Endothelial cell of umbilical vein (primary cell): ENCODE measurements at regions not wholly inside any gene's neighbourhood (a gene's known extent, or its start where the extent isn't known, plus 50 kb on each side); places are given as distances from the start of the nearest gene placed in this dataset.

Source experiments
- BruUV-seq: library from RNA; stranded (reverse); fragments of 400-500 nt; replicated peaks from 2 replicates; lab custom pipeline; 2021; lab: Mats Ljungman, UMichigan
- CTCF ChIA-PET: fragments of 300-600, 350-600 bp; sonication (Branson Sonifier 250); formaldehyde crosslinking; loops from one replicate; lab custom pipeline; 2021; ENCODE audit warnings: antibody characterized with exemption, inconsistent platforms; lab: Charles Lee
- POLR2A ChIA-PET: fragments of 300-600, 350-600 bp; sonication (Branson Sonifier 250); formaldehyde crosslinking; loops from one replicate; lab custom pipeline; 2021; ENCODE audit warnings: antibody characterized with exemption, inconsistent platforms; lab: Charles Lee
- DNase-seq: peaks from one replicate; pipeline ENCODE4 v3.0.0-alpha.2; 2011; ENCODE audit warnings: low read depth, low spot score
- FAIRE-seq: peaks from 2 replicates; lab custom pipeline; 2011; peaks lifted over from hg19 to GRCh38; lab: Jason Lieb, UNC
- H2AFZ ChIP-seq: 2 replicates; pipeline ENCODE4 v1.6.0; 2012; ENCODE audit warnings: low read depth, low read length, control low read depth, inconsistent platforms
- H3K27ac ChIP-seq: 2 replicates; pipeline ENCODE4 v1.5.1; 2011; ENCODE audit warnings: low read depth, mild to moderate bottlenecking, control low read depth, low read length, moderate library complexity; ENCODE audit not compliant: insufficient read depth
- H3K27me3 ChIP-seq, 2 experiments: 2 replicates each; pipeline versions ENCODE4 v1.6.0 to v1.6.1; 2011; ENCODE audit warnings: low read length in 2 of 2, mixed read lengths in 1 of 2; ENCODE audit not compliant: control insufficient read depth in 2 of 2, insufficient read depth in 2 of 2
- H3K36me3 ChIP-seq, 2 experiments: 2 replicates in 1 of 2; 3 replicates in 1 of 2; pipeline ENCODE4 v1.5.1; 2011; ENCODE audit warnings: low read length in 2 of 2, mild to moderate bottlenecking in 1 of 2, moderate library complexity in 1 of 2; ENCODE audit not compliant: control insufficient read depth in 2 of 2, insufficient read depth in 2 of 2; ENCODE audit errors: extremely low read depth in 1 of 2
- H3K4me1 ChIP-seq: 3 replicates; pipeline ENCODE4 v1.5.1; 2011; ENCODE audit warnings: mild to moderate bottlenecking, low read length; ENCODE audit not compliant: control insufficient read depth, insufficient read depth; ENCODE audit errors: extremely low read depth
- H3K4me2 ChIP-seq: 2 replicates; pipeline ENCODE4 v1.6.1; 2011; ENCODE audit warnings: low read length, control low read depth, mixed read lengths; ENCODE audit not compliant: insufficient read depth
- H3K4me3 ChIP-seq, 3 experiments: fragments of 200-600 bp in 1 of 3; sonication (generic), shearing (Covaris generic) in 1 of 3; replicated peaks in 1 of 3; 2 replicates each; pipeline ENCODE4 v1.5.1; 2011 to 2016; ENCODE audit warnings: control low read depth in 3 of 3, low read length in 3 of 3, mild to moderate bottlenecking in 2 of 3, inconsistent platforms in 1 of 3, low read depth in 1 of 3, moderate library complexity in 1 of 3; ENCODE audit not compliant: insufficient read depth in 1 of 3
- H3K79me2 ChIP-seq: 2 replicates; pipeline ENCODE4 v1.6.0; 2012; ENCODE audit warnings: low read length, inconsistent platforms; ENCODE audit not compliant: control insufficient read depth, insufficient read depth
- H3K9ac ChIP-seq: replicated peaks from 2 replicates; pipeline ENCODE3; 2011; ENCODE audit warnings: low read length, control low read depth; ENCODE audit not compliant: insufficient read depth; ENCODE audit errors: extremely low read depth
- H3K9me1 ChIP-seq: replicated peaks from 3 replicates; pipeline ENCODE4 v1.6.0; 2011; ENCODE audit warnings: mild to moderate bottlenecking, low read length; ENCODE audit not compliant: control insufficient read depth, insufficient read depth; ENCODE audit errors: extremely low read depth
- H3K9me3 ChIP-seq: replicated peaks from 2 replicates; pipeline ENCODE4 v1.5.1; 2012; ENCODE audit warnings: low read length, inconsistent platforms; ENCODE audit not compliant: control insufficient read depth, insufficient read depth
- H4K20me1 ChIP-seq: replicated peaks from 2 replicates; pipeline ENCODE3; 2011; ENCODE audit warnings: mild to moderate bottlenecking, low read length; ENCODE audit not compliant: control insufficient read depth, insufficient read depth; ENCODE audit errors: extremely low read depth
- EZH2 ChIP-seq: IDR thresholded peaks from 2 replicates; pipeline ENCODE4 v1.6.1; 2012; ENCODE audit warnings: borderline replicate concordance, low read depth, mild to moderate bottlenecking, moderate library complexity, low read length, inconsistent platforms; ENCODE audit not compliant: severe bottlenecking
- FOS ChIP-seq: IDR thresholded peaks from 2 replicates; pipeline ENCODE4 v1.6.1; 2011; ENCODE audit warnings: mild to moderate bottlenecking, low read length, moderate library complexity, borderline replicate concordance; ENCODE audit not compliant: insufficient read depth
- GATA2 ChIP-seq: IDR thresholded peaks from 2 replicates; pipeline ENCODE4 v1.7.0; 2011; ENCODE audit warnings: low read depth, mild to moderate bottlenecking, moderate library complexity, mixed read lengths, low read length; ENCODE audit not compliant: insufficient read length, insufficient read depth
- JUN ChIP-seq: IDR thresholded peaks from 2 replicates; pipeline ENCODE4 v1.6.1; 2011; ENCODE audit warnings: borderline replicate concordance, low read depth; ENCODE audit not compliant: insufficient read length, insufficient read depth
- MYC ChIP-seq: IDR thresholded peaks from one replicate; pipeline ENCODE4 v1.6.1; 2011; ENCODE audit warnings: mild to moderate bottlenecking, low read depth, low read length
- POLR2A ChIP-seq: IDR thresholded peaks from 2 replicates; pipeline ENCODE4 v1.6.1; 2012; ENCODE audit warnings: low read depth, mild to moderate bottlenecking, control low read depth, low read length
- POLR2AphosphoS5 ChIP-seq: IDR thresholded peaks from 2 replicates; pipeline ENCODE4 v1.6.1; 2012; ENCODE audit warnings: low read depth, mild to moderate bottlenecking, control low read depth, low read length, moderate library complexity; ENCODE audit not compliant: insufficient read depth
- dilution Hi-C: fragments of 300-500 bp; cut with MboI; formaldehyde crosslinking; loops from one replicate; pipeline ENCODE4 v1.15.0; 2019; ENCODE audit warnings: low sequenced_read_pairs; ENCODE audit not compliant: extremely low pct_ligation_motif_present
- intact Hi-C: fragments of 100-400 bp; cut with micrococcal nuclease; formaldehyde crosslinking; loops from one replicate; pipeline ENCODE4 v1.10.0; 2022
- TF ChIP-seq, protein P1 (sequence below), 2 donors: IDR thresholded peaks; 1 replicate in 1 of 2; 2 replicates in 1 of 2; pipeline ENCODE4 v1.5.1; 2011; ENCODE audit warnings: low read length in 2 of 2, mild to moderate bottlenecking in 2 of 2, moderate library complexity in 2 of 2, control low read depth in 1 of 2, inconsistent platforms in 1 of 2, low read depth in 1 of 2; ENCODE audit not compliant: insufficient read depth in 1 of 2; ENCODE audit errors: extremely low read depth in 1 of 2
- TF ChIP-seq, protein P2 (sequence below): IDR thresholded peaks from 2 replicates; pipeline ENCODE4 v1.6.1; 2011; ENCODE audit not compliant: insufficient read depth, insufficient read length

DNA sequence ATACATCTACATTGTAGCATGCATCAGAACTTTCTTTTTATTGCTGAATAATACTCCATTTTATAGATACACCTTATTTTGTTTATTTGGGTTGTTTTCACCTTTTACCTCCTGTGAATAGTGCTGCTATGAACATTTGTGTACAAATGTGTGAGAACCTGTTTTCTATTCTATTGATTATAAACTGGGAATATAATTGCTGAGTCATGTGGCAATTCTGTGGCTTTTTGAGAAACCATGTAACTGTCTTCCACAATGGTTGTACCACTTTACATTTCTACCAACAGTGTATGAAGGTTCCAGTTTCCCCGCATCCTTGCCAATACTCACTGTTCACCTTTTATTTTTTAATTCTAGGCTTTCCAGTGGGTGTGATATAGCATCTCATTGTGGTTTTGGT lies 138.6 kb upstream of the MBL2 start:
- POLR2A ChIA-PET, result no interaction called here
- no peak for FAIRE-seq

DNA sequence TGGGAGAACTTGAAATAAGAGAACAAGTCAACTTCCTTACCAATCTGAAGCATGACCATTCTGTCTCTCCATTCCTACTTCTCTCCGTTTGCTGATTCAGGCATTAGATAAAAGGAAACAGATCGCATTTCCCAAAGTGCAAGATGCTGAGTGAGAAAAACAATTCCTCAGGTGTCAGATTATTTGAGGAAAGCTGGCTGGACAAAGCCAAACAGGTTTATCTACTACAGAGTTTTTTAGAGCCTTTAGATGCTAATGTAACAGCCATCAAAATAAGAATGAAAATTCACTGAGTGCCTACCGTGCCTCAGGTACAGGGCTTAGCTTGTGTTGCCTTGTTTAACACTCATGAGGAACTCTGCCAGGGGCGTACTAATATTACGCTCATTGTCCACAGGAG lies 135.9 kb upstream of the MBL2 start:
- dilution Hi-C loops (no loop called here), intact Hi-C loops (no loop called here)
- Histone ChIP-seq H3K79me2 (no peaks in the 10 kb centered on the region), H3K9ac (no peak overlapping the region), H3K9me1 (no peaks in the 10 kb centered on the region), H3K4me1 (no peaks in the 10 kb centered on the region), H4K20me1 (no peaks in the 10 kb centered on the region), H3K36me3 (no peaks in the 10 kb centered on the region), H3K27me3 (no peaks in the 10 kb centered on the region), H3K4me3 (no peak overlapping the region), H3K27ac (no peak overlapping the region), H3K4me2 (no peak overlapping the region), H2AFZ (no peak overlapping the region), H3K9me3 (no peaks in the 10 kb centered on the region)
- ChIA-PET CTCF (no interaction called here), POLR2A (no interaction called here)
- no TSS peak for BruUV-seq
- FAIRE-seq, result no peak
- no peak for DNase-seq
- TF ChIP-seq JUN (no peak), FOS (no peak), POLR2AphosphoS5 (no peak), POLR2A (no peak), EZH2 (no peak), MYC (no peak), GATA2 (no peak)
- TF ChIP-seq, protein P1, sequence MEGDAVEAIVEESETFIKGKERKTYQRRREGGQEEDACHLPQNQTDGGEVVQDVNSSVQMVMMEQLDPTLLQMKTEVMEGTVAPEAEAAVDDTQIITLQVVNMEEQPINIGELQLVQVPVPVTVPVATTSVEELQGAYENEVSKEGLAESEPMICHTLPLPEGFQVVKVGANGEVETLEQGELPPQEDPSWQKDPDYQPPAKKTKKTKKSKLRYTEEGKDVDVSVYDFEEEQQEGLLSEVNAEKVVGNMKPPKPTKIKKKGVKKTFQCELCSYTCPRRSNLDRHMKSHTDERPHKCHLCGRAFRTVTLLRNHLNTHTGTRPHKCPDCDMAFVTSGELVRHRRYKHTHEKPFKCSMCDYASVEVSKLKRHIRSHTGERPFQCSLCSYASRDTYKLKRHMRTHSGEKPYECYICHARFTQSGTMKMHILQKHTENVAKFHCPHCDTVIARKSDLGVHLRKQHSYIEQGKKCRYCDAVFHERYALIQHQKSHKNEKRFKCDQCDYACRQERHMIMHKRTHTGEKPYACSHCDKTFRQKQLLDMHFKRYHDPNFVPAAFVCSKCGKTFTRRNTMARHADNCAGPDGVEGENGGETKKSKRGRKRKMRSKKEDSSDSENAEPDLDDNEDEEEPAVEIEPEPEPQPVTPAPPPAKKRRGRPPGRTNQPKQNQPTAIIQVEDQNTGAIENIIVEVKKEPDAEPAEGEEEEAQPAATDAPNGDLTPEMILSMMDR (IDR thresholded peaks at IDR 0.05; ENCODE audit: extremely low read depth in 1 of 2, insufficient read depth in 1 of 2, low read depth in 1 of 2, low read length in 2 of 2), result no peak
- TF ChIP-seq, protein P2, sequence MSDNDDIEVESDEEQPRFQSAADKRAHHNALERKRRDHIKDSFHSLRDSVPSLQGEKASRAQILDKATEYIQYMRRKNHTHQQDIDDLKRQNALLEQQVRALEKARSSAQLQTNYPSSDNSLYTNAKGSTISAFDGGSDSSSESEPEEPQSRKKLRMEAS, result no peak

More for the DNA sequence above, 138.6 kb upstream of the MBL2 start:
- Histone ChIP-seq H3K9me3 (no peaks in the 10 kb centered on the region), H2AFZ (no peak overlapping the region), H3K36me3 (no peaks in the 10 kb centered on the region), H3K27ac (no peak overlapping the region), H3K9ac (no peak overlapping the region), H3K9me1 (no peaks in the 10 kb centered on the region), H3K27me3 (no peaks in the 10 kb centered on the region), H3K79me2 (no peaks in the 10 kb centered on the region), H3K4me1 (no peaks in the 10 kb centered on the region), H4K20me1 (no peaks in the 10 kb centered on the region), H3K4me3 (no peak overlapping the region), H3K4me2 (no peak overlapping the region)
- dilution Hi-C loops, result no loop called here
- intact Hi-C loops, result no loop called here
- no peak for DNase-seq
- BruUV-seq, result no TSS peak
- CTCF ChIA-PET, result no interaction called here
- TF ChIP-seq GATA2 (no peak), JUN (no peak), POLR2A (no peak), POLR2AphosphoS5 (no peak), FOS (no peak)
- TF ChIP-seq, protein P1 (IDR thresholded peaks at IDR 0.05; ENCODE audit: extremely low read depth in 1 of 2, insufficient read depth in 1 of 2, low read depth in 1 of 2, low read length in 2 of 2), result no peak
